ENCODE measurements at regions not wholly inside any gene's neighbourhood (a gene's known extent, or its start where the extent isn't known, plus 50 kb on each side); places are given as distances from the start of the nearest gene placed in this dataset.
"Not testable (repeated sequence)": the region's sequence is repeated elsewhere in the genome, so short reads cannot be mapped to it uniquely, and the experiment has no call there.

GRCh38 chr6:141388666-141389065 is 744.1 kb upstream of the GJE1 start:
- no peak for TF ChIP-seq CTCF (IDR thresholded peaks at IDR 0.05; ENCODE audit: low read depth, low read length, missing control alignments)
- no peak for DNase-seq (ENCODE audit: low read depth)
- in situ Hi-C loops (cut with HindIII; ENCODE audit: low sequenced_read_pairs) = no loop called here
- H3K4me3 ChIP-seq (ENCODE audit: low read depth, low read length) = no peak overlapping the region

- H3K4me3 ChIP-seq (ENCODE audit: low read depth, low read length) = no peak overlapping the region
- in situ Hi-C loops (cut with HindIII; ENCODE audit: low sequenced_read_pairs) = no loop called here
- no peak for DNase-seq (ENCODE audit: low read depth)
- TF ChIP-seq CTCF (IDR thresholded peaks at IDR 0.05; ENCODE audit: low read depth, low read length, missing control alignments) = no peak
Observed at GRCh38 chr6:141370438-141370837, 762.3 kb upstream of the GJE1 start.

- in situ Hi-C loops (cut with HindIII; ENCODE audit: low sequenced_read_pairs); DNase-seq (ENCODE audit: low read depth); H3K4me3 ChIP-seq (ENCODE audit: low read depth, low read length): not testable (repeated sequence)
Observed at GRCh38 chr6:141366796-141367195, 765.9 kb upstream of the GJE1 start.

- TF ChIP-seq CTCF (IDR thresholded peaks at IDR 0.05; ENCODE audit: low read depth, low read length, missing control alignments) = no peak
- DNase-seq (ENCODE audit: low read depth) = no peak
- in situ Hi-C loops (cut with HindIII; ENCODE audit: low sequenced_read_pairs) = no loop called here
- no peak overlapping the region for H3K4me3 ChIP-seq (ENCODE audit: low read depth, low read length)
Observed at GRCh38 chr6:141364694-141365093, 768.0 kb upstream of the GJE1 start.

- no peak for DNase-seq (ENCODE audit: low read depth)
- no peak overlapping the region for H3K4me3 ChIP-seq (ENCODE audit: low read depth, low read length)
- in situ Hi-C loops (cut with HindIII; ENCODE audit: low sequenced_read_pairs) = no loop called here
- TF ChIP-seq CTCF (IDR thresholded peaks at IDR 0.05; ENCODE audit: low read depth, low read length, missing control alignments) = no peak
Observed at GRCh38 chr6:141364232-141364631, 768.5 kb upstream of the GJE1 start.

GRCh38 chr6:141361559-141361958 is 771.2 kb upstream of the GJE1 start:
- no peak for TF ChIP-seq CTCF (IDR thresholded peaks at IDR 0.05; ENCODE audit: low read depth, low read length, missing control alignments)
- in situ Hi-C loops (cut with HindIII; ENCODE audit: low sequenced_read_pairs) = no loop called here
- DNase-seq (ENCODE audit: low read depth) = no peak
- no peak overlapping the region for H3K4me3 ChIP-seq (ENCODE audit: low read depth, low read length)

- peak; percentile 31 for DNase-seq (ENCODE audit: low read depth)
- in situ Hi-C loops (cut with HindIII; ENCODE audit: low sequenced_read_pairs) = no loop called here
- TF ChIP-seq CTCF (IDR thresholded peaks at IDR 0.05; ENCODE audit: low read depth, low read length, missing control alignments) = no peak
- H3K4me3 ChIP-seq (ENCODE audit: low read depth, low read length) = no peak overlapping the region
Observed at GRCh38 chr6:141359953-141360352, 772.8 kb upstream of the GJE1 start.
